ENCODE measurements at regions not wholly inside any gene's neighbourhood (a gene's known extent, or its start where the extent isn't known, plus 50 kb on each side); places are given as distances from the start of the nearest gene placed in this dataset.
"Not testable (repeated sequence)": the region's sequence is repeated elsewhere in the genome, so short reads cannot be mapped to it uniquely, and the experiment has no call there.

DNA sequence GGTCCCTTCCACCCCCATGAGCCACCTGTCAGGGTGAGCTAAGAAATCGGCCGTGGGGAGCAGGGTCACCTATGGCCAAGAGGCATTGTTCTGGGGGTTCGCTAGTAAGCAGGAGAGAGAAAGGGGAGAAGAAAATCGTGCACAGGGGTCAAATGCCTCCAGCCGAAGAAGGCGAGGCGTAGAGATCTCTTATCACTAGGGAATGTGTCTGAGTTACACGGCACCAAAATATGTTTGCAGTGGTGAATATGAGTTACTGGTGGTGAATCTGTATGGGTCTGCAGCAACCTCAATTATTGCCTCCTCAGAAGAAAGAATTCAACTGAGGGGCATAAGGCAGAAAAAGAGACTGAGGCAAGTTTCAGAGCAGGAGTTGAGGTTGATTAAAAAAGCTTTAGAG lies 54.2 kb upstream of the RABGAP1L start:
- Mint-ChIP-seq H3K9me3 (no peaks in the 10 kb centered on the region), H3K27ac (no peak overlapping the region), H3K4me1 (ENCODE audit: low read depth in 2 of 2) (no peaks in the 10 kb centered on the region), H3K27me3 (peaks cover 0 to 18% of the 10 kb centered on the region in 2 donors), H3K4me3 (no peak overlapping the region), H3K36me3 (ENCODE audit: insufficient read depth) (peaks cover 2% of the 10 kb centered on the region)
- ATAC-seq (replicated peaks): no peak
- no peak for DNase-seq

DNA sequence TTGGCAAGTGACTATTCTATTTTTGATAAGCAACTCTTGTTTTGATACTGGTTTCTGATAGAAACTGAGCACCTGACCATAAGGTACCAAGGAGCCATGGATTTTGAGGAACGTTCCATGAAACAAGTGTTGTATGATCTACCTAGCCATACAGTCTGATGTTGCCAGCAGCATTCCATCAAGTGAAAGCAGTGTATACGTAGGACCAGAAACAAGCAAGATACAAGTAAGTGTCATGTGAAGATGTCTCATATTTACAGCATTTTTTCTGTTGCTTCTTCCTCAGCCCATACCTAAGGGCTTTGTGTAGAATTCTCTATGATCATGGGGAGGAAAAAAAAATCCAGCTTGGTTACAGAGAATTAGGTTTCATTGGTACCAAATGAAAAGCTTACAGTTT lies 55.6 kb upstream of the RABGAP1L start:
- H3K27ac Mint-ChIP-seq: no peak overlapping the region
- no peak for ATAC-seq (replicated peaks)
- no peak for DNase-seq
- H3K4me3 Mint-ChIP-seq: no peak overlapping the region
- peaks cover 0 to 14% of the 10 kb centered on the region in 2 donors for H3K27me3 Mint-ChIP-seq
- no peaks in the 10 kb centered on the region for H3K9me3 Mint-ChIP-seq
- H3K4me1 Mint-ChIP-seq (ENCODE audit: low read depth in 2 of 2): no peaks in the 10 kb centered on the region
- H3K36me3 Mint-ChIP-seq (ENCODE audit: insufficient read depth): peaks cover 2% of the 10 kb centered on the region

DNA sequence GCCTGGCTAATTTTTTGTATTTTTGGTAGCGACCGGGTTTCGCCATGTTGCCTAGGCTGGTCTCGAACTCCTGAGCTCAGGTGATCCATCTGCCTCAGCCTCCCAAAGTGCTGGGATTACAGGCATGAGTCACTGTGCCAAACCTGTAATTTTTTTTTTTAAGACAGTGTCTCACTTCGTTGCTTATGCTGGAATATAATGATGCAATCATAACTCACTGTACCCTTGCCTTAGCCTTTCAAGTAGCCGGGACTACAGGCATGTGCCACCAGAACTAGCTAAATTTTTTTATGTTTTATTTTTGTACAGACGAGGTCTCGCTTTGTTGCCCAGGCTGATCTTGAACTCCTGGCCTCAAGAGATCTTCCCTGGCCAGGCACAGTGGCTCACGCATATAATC lies 57.3 kb upstream of the RABGAP1L start:
- H3K4me1 Mint-ChIP-seq (ENCODE audit: low read depth in 2 of 2); ATAC-seq (replicated peaks); H3K27ac Mint-ChIP-seq; H3K9me3 Mint-ChIP-seq; H3K4me3 Mint-ChIP-seq; DNase-seq; H3K36me3 Mint-ChIP-seq (ENCODE audit: insufficient read depth): not testable (repeated sequence)
- peaks cover 0 to 16% of the 10 kb centered on the region in 2 donors for H3K27me3 Mint-ChIP-seq

DNA sequence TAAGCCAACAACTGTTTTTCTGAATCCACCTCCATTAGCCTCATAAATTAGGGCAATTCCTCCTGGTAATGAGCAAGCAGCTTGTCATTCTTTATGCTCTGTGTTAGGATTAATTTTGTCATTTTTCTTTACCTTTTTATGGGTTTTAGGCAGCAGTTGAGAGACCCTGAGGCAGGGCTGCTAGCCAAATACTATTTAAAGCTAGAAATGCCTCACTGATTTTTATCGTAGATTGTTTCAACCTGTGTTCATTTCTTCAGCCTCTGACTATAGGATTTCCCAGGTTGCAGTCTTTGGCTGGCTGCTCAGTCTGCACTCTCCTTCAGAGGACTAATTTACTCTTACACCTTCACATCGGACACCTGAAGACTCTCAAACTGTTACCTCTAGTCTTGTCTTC lies 61.9 kb upstream of the RABGAP1L start:
- Mint-ChIP-seq H3K4me1 (ENCODE audit: low read depth in 2 of 2) (no peaks in the 10 kb centered on the region), H3K9me3 (no peaks in the 10 kb centered on the region), H3K27ac (no peak overlapping the region), H3K4me3 (no peak overlapping the region), H3K36me3 (ENCODE audit: insufficient read depth) (peaks cover 2% of the 10 kb centered on the region), H3K27me3 (peaks cover 0 to 16% of the 10 kb centered on the region in 2 donors)
- DNase-seq (no peak), ATAC-seq (replicated peaks) (no peak)

DNA sequence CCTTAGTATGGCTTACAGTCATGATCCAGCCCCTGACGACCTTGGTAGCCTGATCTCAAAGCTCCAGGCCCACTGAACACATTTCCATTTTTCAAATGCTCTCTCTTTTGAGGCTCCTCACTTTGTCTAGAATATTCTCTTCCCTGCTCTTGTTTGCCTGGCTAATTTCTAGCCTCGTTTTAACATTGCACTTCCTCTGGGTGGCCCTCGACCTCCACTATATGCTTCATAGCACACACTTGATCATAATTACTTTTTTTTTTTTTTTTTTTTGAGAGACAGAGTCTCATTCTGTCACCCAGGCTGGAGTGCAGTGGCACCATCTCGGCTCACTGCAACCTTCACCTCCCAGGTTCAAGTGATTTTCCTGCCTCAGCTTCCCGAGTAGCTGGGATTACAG lies 65.5 kb upstream of the RABGAP1L start:
- not testable (repeated sequence) for H3K4me1 Mint-ChIP-seq (ENCODE audit: low read depth in 2 of 2); H3K4me3 Mint-ChIP-seq; H3K36me3 Mint-ChIP-seq (ENCODE audit: insufficient read depth); H3K9me3 Mint-ChIP-seq; H3K27ac Mint-ChIP-seq; ATAC-seq (replicated peaks)
- peak in 1 of 3 experiments; percentile 17 for DNase-seq
- peaks cover 0 to 24% of the 10 kb centered on the region in 2 donors for H3K27me3 Mint-ChIP-seq

DNA sequence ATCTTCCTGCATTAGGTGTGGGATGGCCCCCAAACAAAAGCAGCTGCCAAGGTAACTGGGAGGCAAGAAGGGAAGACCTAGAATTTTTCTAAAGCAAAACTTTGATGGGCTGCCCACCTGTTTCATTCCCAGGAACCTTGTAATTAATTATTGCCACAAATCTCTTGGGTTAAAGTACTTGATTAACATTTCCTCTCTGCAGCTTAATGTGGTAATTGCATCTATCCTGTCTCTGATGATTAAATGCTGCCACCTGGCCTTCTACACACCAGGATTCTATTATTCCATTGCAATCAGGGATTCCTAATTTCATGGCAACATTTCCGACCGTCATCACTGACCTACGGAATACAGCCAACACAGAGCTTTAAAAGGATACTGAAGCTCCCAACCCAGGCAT lies 68.3 kb upstream of the RC3H1 start:
- DNase-seq (no peak), ATAC-seq (replicated peaks) (no peak)
- Mint-ChIP-seq H3K4me1 (ENCODE audit: low read depth in 2 of 2) (no peaks in the 10 kb centered on the region), H3K36me3 (ENCODE audit: insufficient read depth) (no peaks in the 10 kb centered on the region), H3K9me3 (no peaks in the 10 kb centered on the region), H3K27me3 (peaks cover 0 to 8% of the 10 kb centered on the region in 2 donors), H3K4me3 (no peak overlapping the region), H3K27ac (no peak overlapping the region)

DNA sequence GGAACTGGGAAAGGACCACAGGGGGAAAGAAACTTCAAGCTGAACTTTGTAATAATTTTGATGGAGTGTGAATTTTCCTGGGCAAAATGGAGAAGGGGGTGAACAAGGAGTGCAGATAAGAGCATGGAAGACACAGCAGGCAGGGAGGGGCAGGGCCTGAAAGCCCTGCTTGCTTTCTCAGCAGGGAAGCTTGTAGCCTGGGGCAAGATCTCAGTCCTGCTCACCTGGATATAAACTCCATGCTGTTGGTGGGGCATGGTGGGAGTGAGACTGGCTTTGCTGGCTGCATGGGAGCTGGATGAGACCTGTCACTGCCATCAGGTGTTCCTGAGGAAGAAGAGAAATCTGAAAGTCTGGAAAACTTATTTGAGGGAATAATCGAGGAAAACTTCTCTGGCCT lies 58.7 kb upstream of the RC3H1 start:
- ATAC-seq (replicated peaks) (no peak), DNase-seq (no peak)
- Mint-ChIP-seq H3K4me3 (no peak overlapping the region), H3K36me3 (ENCODE audit: insufficient read depth) (no peaks in the 10 kb centered on the region), H3K27me3 (peaks cover 0 to 10% of the 10 kb centered on the region in 2 donors), H3K4me1 (ENCODE audit: low read depth in 2 of 2) (no peaks in the 10 kb centered on the region), H3K27ac (no peak overlapping the region), H3K9me3 (no peaks in the 10 kb centered on the region)

DNA sequence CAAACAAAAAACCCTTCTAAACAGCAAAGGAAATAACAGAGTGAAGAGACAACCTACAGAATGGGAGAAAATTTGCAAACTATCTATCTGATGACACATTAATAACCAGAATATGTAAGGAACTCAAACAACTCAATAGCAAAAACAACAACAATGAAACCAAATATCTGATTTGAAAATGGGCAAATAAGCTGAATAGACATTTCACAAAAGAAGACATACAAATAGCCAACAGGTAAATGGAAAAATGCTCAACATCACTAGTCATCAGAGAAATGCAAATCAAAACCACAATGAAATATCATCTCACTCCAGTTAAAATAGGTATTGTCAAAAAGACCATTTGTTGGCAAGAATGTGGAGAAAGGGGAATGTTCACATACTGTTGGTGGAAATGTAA lies 57.6 kb upstream of the RC3H1 start:
- H3K27me3 Mint-ChIP-seq: peaks cover 0 to 10% of the 10 kb centered on the region in 2 donors
- H3K36me3 Mint-ChIP-seq (ENCODE audit: insufficient read depth): no peaks in the 10 kb centered on the region
- DNase-seq (no peak), ATAC-seq (replicated peaks) (no peak)
- no peaks in the 10 kb centered on the region for H3K9me3 Mint-ChIP-seq
- H3K4me3 Mint-ChIP-seq: no peak overlapping the region
- H3K27ac Mint-ChIP-seq: no peak overlapping the region
- H3K4me1 Mint-ChIP-seq (ENCODE audit: low read depth in 2 of 2): no peaks in the 10 kb centered on the region

DNA sequence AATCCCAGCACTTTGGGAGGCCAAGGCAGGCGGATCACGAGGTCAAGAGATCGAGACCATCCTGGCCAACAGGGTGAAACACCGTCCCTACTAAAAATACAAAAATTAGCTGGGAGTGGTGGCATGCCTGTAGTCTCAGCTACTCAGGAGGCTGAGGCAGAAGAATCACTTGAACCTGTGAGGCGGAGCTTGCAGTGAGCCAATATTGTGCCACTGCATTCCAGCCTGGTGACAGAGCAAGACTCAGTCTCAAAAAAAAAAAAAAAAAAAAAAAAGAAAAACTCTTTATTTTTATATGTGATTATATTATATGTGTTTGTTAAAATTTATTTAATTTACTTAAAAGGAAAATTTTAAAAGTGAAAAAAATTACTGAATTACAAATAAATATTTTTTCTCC lies 56.8 kb upstream of the RC3H1 start:
- not testable (repeated sequence) for H3K4me3 Mint-ChIP-seq; DNase-seq; ATAC-seq (replicated peaks); H3K4me1 Mint-ChIP-seq (ENCODE audit: low read depth in 2 of 2); H3K27ac Mint-ChIP-seq; H3K27me3 Mint-ChIP-seq; H3K36me3 Mint-ChIP-seq (ENCODE audit: insufficient read depth); H3K9me3 Mint-ChIP-seq

DNA sequence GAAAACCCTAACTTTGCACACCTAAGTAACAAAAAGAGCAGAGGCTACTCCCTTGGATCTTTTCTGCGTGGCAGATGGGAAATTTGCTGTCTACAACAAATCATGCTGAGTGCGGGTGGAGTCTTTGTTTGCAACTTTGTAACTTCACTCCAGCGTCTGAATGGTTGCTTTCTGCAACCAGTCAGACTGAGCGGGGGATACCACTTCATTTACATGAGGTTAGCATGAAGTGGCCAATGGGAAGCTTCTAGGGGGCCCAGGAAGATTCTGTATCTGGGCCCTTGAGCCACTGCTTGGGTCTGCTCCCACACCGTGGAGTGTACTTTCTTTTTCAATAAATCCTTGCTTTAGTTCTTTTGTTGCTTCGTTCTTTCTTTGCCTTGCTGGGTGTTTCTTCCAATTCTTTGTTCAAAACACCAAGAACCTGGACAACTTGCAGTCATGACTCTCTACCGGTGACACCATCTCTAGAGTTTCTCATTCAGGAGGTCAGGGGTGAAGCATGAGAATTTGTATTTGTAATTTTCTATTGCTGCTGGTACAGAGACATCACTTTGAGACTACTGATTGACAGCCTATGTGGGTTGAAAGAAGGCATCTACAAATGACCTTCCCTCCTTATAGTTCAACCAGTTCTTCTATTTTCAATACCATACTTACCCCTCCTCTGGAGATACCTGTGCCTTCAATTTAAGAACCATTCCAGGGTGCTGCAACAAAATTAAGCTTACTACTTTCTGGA lies 55.8 kb upstream of the RC3H1 start:
- no peak overlapping the region for H3K4me3 Mint-ChIP-seq
- no peaks in the 10 kb centered on the region for H3K9me3 Mint-ChIP-seq
- H3K4me1 Mint-ChIP-seq (ENCODE audit: low read depth in 2 of 2): no peaks in the 10 kb centered on the region
- peaks cover 7 to 16% of the 10 kb centered on the region in 2 donors for H3K27me3 Mint-ChIP-seq
- no peak for ATAC-seq (replicated peaks)
- no peak overlapping the region for H3K27ac Mint-ChIP-seq
- no peaks in the 10 kb centered on the region for H3K36me3 Mint-ChIP-seq (ENCODE audit: insufficient read depth)
- no peak for DNase-seq

DNA sequence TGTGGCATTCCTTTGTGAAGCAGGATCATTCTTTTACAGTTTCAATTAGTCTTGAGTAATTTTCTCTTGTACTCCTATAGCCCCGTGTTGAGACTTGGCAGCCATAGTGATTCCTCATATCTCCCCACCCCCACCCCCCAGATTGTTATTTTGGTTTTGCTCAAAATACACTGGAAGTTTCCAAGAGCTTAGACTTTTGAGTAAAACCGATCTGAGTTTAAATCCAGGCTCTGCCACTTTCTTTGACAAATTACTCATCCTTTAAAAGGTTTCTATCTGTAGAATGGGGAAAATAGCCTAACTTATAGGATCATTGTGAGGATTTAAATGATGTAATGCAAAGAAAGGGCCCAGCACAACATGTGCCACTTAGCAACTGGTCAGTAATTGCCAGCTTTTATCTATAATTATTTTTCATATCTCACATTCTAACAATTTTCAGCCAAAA lies 53.1 kb upstream of the RC3H1 start:
- Mint-ChIP-seq H3K4me1 (ENCODE audit: low read depth in 2 of 2) (no peaks in the 10 kb centered on the region), H3K27ac (no peak overlapping the region), H3K9me3 (no peaks in the 10 kb centered on the region), H3K36me3 (ENCODE audit: insufficient read depth) (no peaks in the 10 kb centered on the region), H3K4me3 (no peak overlapping the region), H3K27me3 (peaks cover 12 to 13% of the 10 kb centered on the region in 2 donors)
- ATAC-seq (replicated peaks): no peak
- DNase-seq: no peak

DNA sequence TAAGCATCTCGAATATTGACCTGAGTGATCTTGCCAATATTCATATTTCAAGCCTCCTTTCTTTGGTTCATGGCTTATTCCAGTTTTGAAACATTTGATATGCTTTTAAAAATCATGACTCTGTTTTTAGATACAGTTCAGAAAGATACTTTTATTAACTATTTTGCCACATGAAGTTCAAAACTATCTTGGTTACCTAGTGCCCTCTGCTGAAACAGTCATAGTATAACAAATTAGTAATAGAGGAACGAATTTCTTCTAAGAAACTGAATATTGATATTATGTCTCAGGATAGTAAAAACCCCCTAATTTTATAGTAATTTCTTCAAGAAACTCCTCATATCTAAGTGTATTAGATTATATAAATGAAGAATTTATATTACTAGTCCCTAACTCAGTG lies 52.6 kb upstream of the RC3H1 start:
- H3K27ac Mint-ChIP-seq: no peak overlapping the region
- no peaks in the 10 kb centered on the region for H3K4me1 Mint-ChIP-seq (ENCODE audit: low read depth in 2 of 2)
- ATAC-seq (replicated peaks): no peak
- H3K27me3 Mint-ChIP-seq: peaks cover 7 to 13% of the 10 kb centered on the region in 2 donors
- H3K36me3 Mint-ChIP-seq (ENCODE audit: insufficient read depth): no peaks in the 10 kb centered on the region
- H3K9me3 Mint-ChIP-seq: no peaks in the 10 kb centered on the region
- H3K4me3 Mint-ChIP-seq: no peak overlapping the region
- DNase-seq: no peak

DNA sequence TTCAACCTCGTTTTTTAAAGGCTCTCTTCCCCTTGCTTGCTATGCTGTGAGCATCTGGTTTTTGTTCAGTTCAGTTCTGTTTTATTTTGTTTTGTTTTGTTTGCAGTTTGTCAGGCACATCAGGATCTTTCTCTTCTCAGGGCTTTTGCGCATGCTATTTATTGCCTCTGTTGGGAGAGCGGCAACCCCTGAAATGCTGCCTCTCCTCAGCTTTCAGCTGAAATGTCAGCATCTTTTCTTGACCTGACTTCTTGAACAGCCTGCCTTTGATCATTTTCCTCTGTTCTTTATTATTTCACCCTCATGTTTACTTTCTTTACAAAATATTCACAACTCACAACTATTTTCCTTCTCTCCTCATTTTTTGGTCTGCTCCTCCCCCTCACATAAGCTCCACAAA lies 50.4 kb upstream of the RC3H1 start:
- H3K27ac Mint-ChIP-seq: no peak overlapping the region
- DNase-seq (no peak), ATAC-seq (replicated peaks) (no peak)
- no peaks in the 10 kb centered on the region for H3K9me3 Mint-ChIP-seq
- peaks cover 7 to 13% of the 10 kb centered on the region in 2 donors for H3K27me3 Mint-ChIP-seq
- H3K4me3 Mint-ChIP-seq: no peak overlapping the region
- no peaks in the 10 kb centered on the region for H3K36me3 Mint-ChIP-seq (ENCODE audit: insufficient read depth)
- H3K4me1 Mint-ChIP-seq (ENCODE audit: low read depth in 2 of 2): peaks cover 6 to 7% of the 10 kb centered on the region in 2 donors
